GM19328 (cell line): ENCODE measurements at regions not wholly inside any gene's neighbourhood (a gene's known extent, or its start where the extent isn't known, plus 50 kb on each side); places are given as distances from the start of the nearest gene placed in this dataset.

Experiments
- ATAC-seq: cut with Tn5 transposase; IDR thresholded peaks from one replicate; pipeline ENCODE4 v1.9.1; 2021; ENCODE audit warnings: mild to moderate bottlenecking, moderate library complexity; ENCODE audit not compliant: unreplicated experiment

DNA sequence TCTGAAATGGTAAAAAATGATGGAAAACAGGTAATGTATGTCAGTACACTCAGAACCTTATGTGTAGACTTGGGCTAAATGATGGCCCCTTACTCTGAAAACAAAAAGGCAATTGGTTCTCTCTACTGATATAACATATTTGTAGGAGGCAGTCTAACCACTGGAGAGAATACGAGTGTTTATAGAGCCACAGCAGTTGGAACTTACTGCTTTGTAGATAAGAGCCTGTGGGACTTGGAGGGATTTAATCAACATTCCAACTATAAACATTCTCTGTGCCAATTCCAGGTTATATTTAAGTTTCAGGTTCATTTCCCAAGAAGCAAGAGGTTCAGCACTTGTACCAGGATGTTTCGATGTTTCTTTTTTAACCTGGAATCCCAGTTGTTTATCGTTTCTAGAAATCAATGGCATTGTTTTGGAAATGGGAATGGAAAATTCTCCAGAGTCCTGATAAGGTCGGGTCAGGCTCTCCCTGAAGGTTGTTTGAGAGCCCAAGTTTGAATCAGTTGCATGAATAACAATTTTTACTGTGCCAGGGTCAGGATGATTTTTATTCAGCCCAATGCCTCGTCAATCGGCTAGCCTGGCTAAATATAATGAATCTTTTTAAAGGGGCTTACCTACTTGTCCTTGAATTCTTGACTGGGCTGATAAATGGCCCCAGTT is 278.4 kb upstream of the FAM98A start:
- ATAC-seq = no peak

DNA sequence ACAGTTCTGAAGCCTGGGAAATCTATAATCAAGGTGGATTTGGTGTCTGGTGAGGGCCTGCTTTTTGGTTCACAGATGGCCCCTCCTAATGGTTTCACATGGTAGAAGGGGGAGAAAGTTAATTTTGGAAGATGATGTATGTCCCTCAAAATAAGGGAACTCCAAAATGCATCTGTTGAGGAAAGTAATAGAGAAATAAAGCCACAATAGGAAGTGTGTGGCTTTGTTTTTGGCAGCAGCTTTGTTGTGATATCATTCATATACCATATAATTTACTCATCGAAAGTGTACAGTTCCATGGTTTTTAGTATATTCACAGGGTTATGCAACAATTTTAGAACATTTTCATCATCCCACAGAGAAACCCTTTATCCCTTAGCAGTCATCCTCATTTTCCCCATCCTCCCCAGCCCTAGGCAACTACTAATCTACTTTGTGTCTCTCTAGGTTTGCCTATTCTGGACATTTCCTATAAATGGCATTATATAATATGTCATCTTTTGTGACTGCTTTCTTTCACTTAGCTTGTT is 274.0 kb upstream of the FAM98A start:
- ATAC-seq = no peak

DNA sequence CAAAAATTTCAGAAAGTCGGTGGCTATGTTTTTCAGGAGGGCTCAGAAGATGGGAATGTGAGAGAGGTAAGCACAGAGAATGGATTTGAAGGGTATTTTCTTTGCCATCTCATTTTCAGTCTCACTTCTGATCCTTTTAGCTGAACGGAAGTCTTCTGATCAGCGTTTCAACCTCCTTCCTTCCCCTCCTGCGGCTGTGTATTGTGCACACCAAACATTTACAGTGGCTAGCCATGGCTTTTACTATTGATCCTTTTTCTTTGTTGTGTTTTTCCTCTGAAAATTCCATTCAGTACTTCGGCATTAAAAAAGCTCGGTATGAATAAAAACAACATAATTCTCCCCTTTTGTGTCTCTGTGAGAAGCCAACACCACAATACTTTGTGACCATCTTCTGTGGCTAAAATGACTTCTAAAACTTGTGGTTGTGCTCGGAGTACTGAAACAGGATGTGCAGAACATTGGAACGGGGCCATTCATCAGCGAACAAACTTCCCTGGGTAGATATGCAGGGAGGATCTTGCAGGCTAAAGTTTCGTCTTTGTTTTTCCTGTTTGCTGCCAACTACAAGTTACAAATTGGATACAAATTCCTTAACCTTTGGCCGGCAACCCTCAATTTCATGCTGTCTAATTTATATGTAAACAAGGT is 260.8 kb upstream of the FAM98A start:
- no peak for ATAC-seq

DNA sequence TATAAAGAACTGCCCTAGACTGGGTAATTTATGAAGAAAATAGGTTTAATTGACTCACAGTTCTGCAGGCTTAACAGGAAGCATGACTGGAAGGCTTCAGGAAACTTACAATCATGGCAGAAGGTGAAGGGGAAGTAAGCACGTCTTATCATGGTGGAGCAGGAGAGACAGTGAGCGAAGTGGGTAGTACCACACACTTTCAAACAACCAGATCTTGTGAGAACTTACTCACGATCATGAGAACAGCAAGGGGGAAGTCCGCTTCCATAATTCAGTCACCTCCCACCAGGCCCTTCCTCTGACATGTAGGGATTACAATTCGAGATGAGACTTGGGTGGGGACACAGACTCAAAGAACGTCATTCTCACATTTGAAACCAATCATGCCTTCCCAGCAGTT is 260.1 kb upstream of the FAM98A start:
- ATAC-seq = no peak

DNA sequence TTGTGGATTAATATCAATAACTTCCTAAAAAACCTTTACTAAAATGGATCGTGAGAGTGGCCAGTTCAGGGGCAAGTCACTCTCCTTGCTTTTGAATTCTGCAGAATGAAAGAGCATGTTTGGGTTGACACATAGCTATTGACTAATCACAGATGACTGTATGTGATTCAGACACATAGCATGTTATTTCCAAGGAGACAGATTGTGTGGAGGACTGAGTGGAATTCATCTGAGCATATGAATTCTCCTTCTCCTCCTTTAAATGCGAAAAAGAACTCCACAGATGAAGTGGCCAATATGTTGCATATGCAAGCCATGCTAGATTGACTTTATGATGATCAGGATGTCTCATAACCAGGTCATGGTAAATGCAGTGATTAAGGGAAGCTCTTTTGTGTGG is 249.4 kb upstream of the FAM98A start:
- no peak for ATAC-seq

DNA sequence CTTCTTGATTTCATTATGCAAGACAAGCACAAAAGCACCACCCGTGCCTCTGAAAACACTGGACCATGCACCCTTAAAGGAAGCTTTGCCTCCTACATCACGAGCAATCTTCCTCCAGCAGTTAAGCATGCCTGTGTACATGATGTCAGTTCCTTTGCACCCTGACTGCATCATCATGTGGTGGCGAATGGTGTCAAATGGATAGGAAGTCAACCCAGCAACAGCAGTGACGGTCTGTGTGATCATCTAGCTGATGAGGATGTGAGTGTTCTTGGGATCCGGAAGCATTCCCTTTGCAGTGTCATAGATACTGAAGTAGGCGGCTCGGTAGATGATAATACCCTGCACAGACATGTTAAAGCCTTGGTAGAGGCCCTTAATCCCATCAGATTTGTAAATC is 240.7 kb upstream of the FAM98A start:
- ATAC-seq = no peak

DNA sequence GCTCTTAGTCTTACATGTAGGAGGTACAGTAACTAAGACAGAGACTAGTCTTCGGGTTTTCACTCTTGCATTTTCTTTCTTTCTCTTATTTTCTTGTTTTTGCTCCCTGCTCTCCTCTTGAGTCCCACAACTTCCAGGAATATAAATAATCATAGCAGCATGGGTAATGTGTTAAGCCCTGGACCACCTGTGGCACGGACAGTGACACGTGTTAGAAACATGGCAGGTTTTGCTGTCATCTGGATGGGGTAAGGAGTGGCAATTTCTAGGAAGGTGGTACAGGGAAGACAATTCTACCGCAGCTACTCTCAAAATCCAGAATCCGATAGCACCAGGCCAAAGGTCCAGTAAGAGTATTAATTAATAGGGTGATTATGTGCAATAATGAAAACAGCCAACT is 237.5 kb upstream of the FAM98A start:
- ATAC-seq = no peak

DNA sequence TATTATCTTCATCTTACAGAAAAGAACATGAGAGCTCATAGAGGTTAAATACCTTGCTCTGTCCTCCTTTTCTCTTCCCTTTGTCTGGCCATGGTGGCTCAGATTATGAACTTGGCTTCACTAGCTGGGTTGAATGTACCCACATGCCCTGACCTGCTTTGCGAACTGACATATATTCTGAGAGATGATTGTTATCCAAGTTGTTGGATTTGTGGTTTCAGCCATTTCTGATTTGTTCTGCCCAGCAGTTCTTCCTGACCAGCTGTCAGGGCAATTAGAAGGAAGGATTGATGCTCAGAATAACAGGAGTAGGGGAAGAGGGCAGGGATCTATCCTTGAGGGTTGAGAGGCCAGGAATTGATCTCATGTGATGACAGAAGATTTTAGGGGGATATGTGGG is 236.8 kb upstream of the FAM98A start:
- ATAC-seq = no peak

DNA sequence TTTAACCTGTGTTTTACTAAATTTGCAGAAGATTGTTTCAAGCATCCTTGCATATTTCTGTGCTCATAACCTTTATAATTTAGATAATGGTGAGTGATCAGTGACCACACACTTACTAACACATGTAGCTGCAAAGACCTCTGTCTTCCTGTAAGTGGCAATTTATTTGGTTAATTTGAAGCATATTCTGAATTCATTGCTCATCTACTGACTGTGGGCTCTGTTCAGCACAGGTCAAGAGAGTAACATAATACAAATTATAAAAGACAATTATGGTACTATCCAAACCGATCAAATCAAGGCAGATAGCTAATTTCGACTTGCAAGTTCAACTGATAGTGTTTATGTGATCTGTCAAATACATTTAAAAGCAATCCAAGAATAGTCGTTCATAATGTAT is 223.9 kb upstream of the FAM98A start:
- no peak for ATAC-seq

DNA sequence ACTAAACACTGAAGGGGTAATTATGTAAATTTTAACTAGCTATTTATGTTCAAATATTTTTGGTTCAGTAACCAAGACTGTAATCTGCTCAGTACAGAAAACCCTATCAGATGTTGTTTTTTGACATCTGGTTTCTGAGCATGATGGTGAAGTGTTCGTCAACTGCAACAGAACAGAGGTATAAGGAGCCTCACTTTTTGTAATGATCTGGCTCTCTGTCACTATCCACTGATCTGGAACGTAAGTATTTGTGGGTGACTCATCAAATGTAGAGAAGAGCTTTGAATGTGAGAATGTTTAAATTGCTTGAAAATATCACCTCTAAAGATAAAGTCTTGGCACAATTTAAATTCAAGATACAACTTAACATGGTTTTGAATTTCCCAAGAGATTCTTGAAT is 213.6 kb upstream of the FAM98A start:
- ATAC-seq = no peak

DNA sequence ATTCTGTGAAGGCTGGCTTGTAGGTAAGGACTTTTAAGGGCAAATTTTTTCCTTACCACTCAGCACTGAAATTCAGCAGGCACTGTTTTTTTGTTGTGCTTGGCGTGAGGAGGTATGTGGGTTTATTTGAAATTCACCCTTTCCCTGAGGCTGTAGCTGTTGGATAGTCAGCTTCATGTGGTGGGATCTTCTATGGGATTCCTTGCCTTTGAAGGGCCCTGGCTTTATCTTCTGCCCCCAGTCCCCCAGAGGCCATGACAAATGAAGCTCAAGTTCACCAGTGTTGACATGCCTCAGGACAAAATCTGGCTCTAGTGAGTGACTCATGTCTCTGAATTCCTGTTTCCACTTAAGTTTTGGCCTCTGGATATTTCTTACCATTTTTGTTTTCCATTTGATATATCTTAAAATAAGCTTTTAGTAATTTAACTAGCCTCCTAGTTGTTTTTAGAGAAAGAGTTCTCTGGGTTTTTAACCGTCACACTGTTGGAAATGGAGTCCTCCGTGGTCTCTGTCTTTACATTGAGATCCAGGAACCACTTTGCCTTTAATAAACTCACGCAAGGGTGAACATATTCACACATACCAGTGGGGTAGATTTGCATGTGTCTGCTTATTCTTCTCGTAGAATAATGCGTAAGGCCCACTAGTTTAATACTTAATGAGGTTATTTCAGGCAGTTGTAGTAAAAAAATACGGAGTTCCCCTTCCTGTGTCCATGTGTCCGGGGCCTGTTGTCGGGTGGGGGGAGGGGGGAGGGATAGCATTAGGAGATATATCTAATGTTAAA is 211.1 kb upstream of the FAM98A start:
- ATAC-seq = no peak

DNA sequence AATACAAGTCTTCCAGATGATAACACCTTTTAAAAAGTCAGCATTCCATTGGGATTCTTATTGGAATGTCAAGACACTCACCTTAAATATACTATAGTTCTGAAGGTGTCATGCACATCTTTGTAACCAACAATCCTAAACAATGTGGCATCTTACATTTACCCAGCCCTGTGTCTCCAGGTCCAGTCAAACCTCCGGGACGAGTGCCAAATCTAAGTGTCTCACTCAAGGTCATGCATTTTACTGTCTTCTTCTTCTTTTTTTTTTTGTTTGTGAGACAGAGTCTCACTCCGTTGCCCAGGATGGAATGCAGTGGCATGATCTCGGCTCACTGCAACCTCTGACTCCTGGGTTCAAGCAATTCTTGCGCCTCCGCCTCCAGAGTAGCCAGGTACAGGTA is 206.9 kb upstream of the FAM98A start:
- no peak for ATAC-seq

DNA sequence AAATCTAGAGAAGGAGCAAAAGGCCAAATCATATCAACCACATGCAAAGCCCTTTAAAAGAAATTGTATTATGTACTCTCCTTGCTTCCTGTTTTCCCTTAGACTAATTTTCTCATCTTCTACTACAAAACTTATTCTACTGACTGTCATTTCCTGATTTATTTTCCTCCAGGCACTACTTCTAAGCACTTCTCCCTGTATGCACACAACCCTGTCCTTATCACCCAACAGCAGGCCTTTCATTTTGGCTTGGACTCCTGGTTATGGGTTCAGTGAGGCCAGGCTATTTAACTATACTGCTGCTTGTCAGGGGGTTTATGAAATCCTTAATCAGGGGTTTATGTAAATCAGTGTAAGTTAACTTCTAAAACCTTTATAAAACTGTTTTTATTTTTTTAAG is 205.1 kb upstream of the FAM98A start:
- ATAC-seq = no peak

DNA sequence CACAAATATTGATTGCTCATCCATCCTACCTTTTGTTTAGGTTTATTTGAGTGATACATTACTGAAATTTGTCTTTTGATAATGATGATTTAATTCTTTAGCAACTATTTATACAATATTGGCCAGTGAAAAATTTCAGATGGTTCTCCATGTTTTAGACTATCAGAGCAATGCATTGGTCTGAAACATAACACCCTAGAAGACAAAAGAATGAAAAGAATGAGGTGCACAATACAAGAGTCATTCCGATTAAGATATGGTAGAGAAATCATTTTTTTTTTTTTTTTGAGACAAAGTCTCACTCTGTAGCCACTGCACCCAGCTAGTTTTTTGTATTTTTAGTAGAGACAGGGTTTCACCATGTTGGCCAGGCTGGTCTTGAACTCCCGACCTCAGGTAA is 197.4 kb upstream of the FAM98A start:
- ATAC-seq = no peak

DNA sequence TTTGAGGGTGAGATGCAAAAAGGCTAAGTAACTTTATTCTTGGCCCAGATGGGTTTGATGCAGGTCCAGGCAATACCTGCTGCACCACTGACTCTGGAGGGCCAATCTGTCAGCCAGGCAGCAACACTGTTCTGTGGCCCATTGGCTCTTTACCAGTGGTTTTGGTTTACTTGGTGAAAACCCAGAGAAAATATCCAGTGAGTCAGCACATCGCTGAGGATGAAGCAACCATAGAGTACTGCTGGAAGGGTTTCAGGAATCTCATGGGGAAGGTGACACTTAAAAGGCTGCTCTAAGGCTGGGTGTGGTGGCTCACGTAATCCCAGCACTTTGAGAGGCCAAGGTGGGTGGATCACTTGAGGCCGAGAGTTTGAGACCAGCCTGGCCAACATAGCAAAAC is 192.5 kb upstream of the FAM98A start:
- no peak for ATAC-seq

DNA sequence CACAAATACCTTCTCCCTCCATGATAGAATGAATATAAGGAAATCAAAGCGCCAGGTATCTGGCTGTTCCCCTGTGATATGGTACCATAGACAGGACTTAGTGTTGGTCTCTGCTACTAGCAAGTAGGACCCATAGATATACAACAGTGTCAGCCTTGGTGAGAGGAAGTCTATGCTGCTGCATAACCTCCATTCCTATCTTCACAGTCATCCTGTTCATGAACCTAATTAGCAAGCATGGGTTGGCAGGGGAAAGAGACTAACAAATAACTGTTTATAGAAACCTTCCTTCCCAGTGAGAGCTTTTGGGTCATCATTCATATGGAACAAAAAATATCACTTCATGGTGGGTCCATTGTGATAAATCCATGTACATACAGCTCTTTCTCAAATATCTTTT is 188.9 kb upstream of the FAM98A start:
- no peak for ATAC-seq

DNA sequence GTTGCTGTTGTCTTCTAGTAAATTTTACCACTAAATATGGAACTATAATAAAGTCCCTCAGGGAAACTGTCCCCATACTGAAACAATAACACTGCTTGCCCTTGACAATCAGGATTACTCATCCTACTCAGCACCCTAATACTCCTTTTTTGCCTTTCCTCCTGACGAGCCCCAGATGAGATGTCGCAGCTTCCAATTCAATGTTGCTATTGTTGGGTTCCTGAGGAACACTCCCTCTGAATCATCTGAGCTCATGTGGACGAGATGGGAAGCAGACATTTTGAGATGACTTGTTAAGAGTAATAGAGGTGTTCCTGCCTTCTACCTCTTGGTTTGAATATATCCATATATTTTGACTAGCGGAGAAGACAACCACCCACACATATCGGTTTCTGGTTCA is 187.8 kb upstream of the FAM98A start:
- ATAC-seq = no peak

DNA sequence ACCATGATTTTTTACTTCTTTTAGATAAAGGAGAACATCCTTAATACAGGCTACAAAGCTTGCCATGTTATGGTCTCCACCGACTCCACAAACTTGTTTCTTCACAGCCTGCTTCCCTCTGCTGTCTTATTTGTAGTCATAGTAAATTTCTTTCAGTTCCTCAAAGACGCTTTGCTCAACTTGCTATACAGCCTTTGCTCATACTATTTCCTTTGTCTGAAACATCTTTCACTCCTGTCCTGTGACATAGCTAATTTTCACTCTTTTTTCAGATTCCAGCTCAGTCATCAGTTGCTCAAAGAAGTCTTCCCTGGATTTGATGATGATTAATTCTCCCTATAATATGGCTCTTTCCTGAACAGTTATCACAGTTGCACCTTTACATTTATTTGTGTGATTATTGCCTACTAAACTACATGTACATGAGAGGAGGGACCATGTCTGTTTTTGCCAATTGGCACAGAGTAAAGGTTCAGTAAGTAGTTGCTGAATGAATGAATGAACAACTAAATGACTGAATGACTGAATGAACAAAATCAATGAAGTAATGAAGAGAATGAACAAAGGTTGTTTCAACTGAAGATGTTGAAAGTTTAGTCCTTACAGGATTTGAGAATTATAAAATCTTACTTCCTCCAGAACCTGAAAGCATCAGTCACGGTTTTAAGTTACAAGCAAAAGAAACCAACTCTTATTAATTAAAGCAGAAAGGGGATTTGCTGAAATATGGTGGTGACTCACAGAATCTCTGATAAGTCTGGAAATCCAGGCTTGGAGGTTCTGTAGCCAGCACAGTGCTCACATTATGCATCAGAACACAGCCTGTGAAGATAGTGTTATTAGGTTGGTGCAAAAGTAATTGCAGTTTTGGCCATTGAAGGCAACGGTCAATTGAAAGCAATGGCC is 186.4 kb upstream of the FAM98A start:
- peak; percentile 94 for ATAC-seq

DNA sequence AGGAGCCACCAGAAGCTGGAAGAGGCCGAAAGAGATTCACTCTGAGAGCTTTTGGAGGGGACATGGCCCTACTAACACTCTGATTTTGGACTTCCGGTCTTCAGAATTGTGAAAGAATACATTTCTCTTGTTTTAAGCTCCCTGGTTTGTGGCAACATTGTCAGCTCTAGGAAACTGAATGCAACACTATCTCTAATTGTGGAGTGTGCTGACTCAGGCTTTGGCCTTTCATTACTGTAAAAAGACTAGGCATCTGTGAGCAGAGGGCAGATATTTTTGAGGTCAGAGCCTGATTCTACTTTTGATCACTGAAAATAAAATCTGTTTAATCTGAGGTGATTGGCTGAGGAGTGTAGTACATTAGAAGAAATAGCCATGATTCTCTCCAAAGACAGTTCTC is 185.4 kb upstream of the FAM98A start:
- ATAC-seq = no peak

DNA sequence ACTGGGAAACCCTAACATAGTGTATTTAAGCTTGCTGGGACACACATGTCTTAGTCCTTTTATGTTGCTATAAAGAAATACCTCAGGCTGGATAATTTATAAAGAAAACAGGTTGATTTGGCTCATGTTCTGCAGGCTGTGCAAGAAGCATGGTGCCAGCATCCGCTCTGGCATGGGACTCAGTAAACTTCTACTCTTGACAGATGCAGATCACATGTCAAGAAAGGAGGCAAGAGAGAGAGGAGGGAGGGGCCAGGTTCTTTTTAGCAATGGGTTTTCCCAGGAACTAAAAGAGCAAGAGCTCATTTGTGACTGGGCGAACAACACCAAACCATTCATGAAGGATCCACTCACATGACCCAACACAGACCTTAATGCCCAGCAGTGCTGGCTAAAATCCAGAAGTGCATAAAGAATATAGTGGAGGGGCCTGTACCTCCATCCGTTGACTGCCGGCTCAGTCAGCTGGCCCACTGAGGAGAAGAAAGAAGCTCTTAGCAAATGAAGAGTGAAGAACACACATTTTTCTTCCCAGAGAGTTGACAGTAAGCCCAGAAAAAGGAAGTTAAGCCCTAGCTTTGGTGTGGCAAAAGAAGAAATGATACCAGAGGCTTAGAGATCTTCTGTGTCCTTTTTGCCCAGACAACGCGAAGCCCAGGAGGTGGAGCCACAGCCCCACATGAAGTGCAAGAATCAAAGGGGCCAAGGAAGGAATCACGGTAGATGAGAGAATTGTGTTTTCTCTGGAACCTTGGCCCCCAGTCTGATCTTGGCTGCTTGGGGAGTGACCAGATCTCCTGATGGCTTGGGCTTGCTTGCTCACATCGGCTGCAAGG is 183.5 kb upstream of the FAM98A start:
- no peak for ATAC-seq
